SK-N-SH treated with all-trans-retinoic acid at 6 μM for 48 hours (cell line): ENCODE measurements at regions not wholly inside any gene's neighbourhood (a gene's known extent, or its start where the extent isn't known, plus 50 kb on each side); places are given as distances from the start of the nearest gene placed in this dataset.

ENCODE experiments used
- CSDC2 ChIP-seq: fragments of 250-450 bp; sonication (Bioruptor Pico); IDR thresholded peaks from 2 replicates; pipeline ENCODE4 v1.5.0; 2020; ENCODE audit warnings: mild to moderate bottlenecking, moderate library complexity
- SNAI2 ChIP-seq: fragments of 250-450 bp; sonication (Bioruptor Pico); IDR thresholded peaks from 2 replicates; pipeline ENCODE4 v1.5.0; 2020; ENCODE audit warnings: mild to moderate bottlenecking, moderate library complexity
- ZFP3 ChIP-seq: fragments of 250-450 bp; sonication (Bioruptor Pico); IDR thresholded peaks from 2 replicates; pipeline ENCODE4 v1.5.0; 2020; ENCODE audit warnings: mild to moderate bottlenecking, moderate library complexity

DNA sequence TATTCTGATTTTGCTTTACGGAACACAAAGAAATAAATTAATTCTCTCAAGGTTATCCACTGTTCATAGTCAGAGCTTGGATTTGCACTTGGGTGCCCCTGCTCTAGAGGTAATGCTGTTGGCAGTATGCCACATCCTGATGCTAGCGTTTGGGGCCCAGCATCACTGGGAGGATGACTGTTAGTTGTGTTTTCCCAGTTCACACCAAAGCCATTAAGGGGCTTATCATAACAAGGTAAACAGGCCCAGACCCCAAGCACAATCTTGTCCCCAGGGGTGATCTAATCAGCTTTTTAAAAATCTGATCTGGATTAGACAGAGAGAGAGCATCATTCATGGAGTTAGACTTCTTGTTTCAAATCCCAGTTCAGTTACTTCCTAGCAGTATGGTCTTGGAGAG, 60.2 kb upstream of the PBX1 start:
- TF ChIP-seq SNAI2 (CRISPR knock-in tag) (no peak), CSDC2 (CRISPR knock-in tag) (no peak), ZFP3 (CRISPR knock-in tag) (no peak)
